D721Med (cell line): ENCODE measurements at regions not wholly inside any gene's neighbourhood (a gene's known extent, or its start where the extent isn't known, plus 50 kb on each side); places are given as distances from the start of the nearest gene placed in this dataset.

Experiments used
- DNase-seq: peaks from one replicate; pipeline ENCODE4 v3.0.0; 2011; ENCODE audit warnings: low spot score; ENCODE audit not compliant: insufficient read length
- FAIRE-seq: peaks from 2 replicates; lab custom pipeline; 2011; peaks lifted over from hg19 to GRCh38; lab: Jason Lieb, UNC
- TF ChIP-seq, protein P1 (sequence below): IDR thresholded peaks from 2 replicates; pipeline ENCODE4 v1.5.1; 2012; ENCODE audit warnings: mild to moderate bottlenecking, control low read depth; ENCODE audit not compliant: insufficient read depth; ENCODE audit errors: missing control alignments

GRCh38 chr1:196090226-196090625, 518.0 kb downstream of the KCNT2 start:
- no peak for FAIRE-seq
- DNase-seq: no peak
- TF ChIP-seq, protein P1, sequence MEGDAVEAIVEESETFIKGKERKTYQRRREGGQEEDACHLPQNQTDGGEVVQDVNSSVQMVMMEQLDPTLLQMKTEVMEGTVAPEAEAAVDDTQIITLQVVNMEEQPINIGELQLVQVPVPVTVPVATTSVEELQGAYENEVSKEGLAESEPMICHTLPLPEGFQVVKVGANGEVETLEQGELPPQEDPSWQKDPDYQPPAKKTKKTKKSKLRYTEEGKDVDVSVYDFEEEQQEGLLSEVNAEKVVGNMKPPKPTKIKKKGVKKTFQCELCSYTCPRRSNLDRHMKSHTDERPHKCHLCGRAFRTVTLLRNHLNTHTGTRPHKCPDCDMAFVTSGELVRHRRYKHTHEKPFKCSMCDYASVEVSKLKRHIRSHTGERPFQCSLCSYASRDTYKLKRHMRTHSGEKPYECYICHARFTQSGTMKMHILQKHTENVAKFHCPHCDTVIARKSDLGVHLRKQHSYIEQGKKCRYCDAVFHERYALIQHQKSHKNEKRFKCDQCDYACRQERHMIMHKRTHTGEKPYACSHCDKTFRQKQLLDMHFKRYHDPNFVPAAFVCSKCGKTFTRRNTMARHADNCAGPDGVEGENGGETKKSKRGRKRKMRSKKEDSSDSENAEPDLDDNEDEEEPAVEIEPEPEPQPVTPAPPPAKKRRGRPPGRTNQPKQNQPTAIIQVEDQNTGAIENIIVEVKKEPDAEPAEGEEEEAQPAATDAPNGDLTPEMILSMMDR: no peak

GRCh38 chr1:196088541-196088940, 519.7 kb downstream of the KCNT2 start:
- peak; percentile 92 for FAIRE-seq

DNA sequence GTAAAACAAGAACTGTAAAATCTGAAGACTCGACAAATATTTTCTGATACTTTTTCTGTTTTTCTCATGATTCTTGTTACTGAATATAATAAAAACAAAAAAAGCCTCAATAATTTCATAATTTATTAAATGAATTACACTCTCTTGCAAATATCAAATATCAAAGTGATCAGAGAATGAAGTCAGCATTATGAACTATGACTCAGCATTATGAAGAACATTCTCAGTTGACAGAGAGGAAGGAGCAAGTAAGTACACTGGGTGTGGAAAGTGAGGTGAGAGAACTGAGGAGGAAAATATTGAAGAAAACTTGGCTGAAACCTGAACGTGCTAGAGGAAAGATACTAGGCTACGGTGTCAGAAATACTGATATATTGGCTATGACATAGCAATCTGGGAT, 529.5 kb downstream of the KCNT2 start:
- DNase-seq: no peak
- peak; percentile 87 for FAIRE-seq
- TF ChIP-seq, protein P1: no peak

More at GRCh38 chr1:196088541-196088940, 519.7 kb downstream of the KCNT2 start:
- TF ChIP-seq, protein P1: no peak
- no peak for DNase-seq

- DNase-seq (no peak), FAIRE-seq (no peak)
- TF ChIP-seq, protein P1: no peak
Measured at GRCh38 chr1:196075621-196076020, 532.6 kb downstream of the KCNT2 start.

GRCh38 chr1:196074182-196074581, 534.1 kb downstream of the KCNT2 start:
- DNase-seq (no peak), FAIRE-seq (no peak)
- TF ChIP-seq, protein P1: no peak

- DNase-seq: no peak
- TF ChIP-seq, protein P1: no peak
- FAIRE-seq: no peak
Measured at GRCh38 chr1:196071447-196071846, 536.8 kb downstream of the KCNT2 start.

- DNase-seq (no peak), FAIRE-seq (peak; percentile 81)
- TF ChIP-seq, protein P1: no peak
Measured at GRCh38 chr1:196070940-196071339, 537.3 kb downstream of the KCNT2 start.
